ENCODE measurements at regions not wholly inside any gene's neighbourhood (a gene's known extent, or its start where the extent isn't known, plus 50 kb on each side); places are given as distances from the start of the nearest gene placed in this dataset.

DNA sequence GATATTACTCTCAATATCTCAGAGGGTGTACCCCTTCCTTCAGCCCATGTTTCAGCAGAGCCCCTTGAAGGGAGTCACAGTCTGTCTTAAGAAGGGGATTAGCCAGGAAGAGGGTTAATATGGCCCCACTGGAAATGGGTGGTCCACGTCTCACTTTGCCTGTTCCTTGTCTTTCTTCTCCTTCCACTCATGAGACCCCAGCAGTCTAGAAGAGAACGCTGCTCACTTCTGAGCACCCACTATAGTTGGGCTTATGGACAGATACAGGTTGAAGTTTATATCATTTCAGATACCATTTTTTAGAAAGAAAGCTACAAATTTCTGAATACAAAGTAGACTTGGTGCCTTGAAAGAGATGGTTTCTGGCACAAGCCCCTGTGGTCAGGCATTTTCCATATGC lies 139.3 kb upstream of the API5 start:
- TF ChIP-seq, protein P1, sequence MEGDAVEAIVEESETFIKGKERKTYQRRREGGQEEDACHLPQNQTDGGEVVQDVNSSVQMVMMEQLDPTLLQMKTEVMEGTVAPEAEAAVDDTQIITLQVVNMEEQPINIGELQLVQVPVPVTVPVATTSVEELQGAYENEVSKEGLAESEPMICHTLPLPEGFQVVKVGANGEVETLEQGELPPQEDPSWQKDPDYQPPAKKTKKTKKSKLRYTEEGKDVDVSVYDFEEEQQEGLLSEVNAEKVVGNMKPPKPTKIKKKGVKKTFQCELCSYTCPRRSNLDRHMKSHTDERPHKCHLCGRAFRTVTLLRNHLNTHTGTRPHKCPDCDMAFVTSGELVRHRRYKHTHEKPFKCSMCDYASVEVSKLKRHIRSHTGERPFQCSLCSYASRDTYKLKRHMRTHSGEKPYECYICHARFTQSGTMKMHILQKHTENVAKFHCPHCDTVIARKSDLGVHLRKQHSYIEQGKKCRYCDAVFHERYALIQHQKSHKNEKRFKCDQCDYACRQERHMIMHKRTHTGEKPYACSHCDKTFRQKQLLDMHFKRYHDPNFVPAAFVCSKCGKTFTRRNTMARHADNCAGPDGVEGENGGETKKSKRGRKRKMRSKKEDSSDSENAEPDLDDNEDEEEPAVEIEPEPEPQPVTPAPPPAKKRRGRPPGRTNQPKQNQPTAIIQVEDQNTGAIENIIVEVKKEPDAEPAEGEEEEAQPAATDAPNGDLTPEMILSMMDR (conservative IDR thresholded peaks at IDR 0.05 in 1 of 2, IDR thresholded peaks at IDR 0.05 in 1 of 2; ENCODE audit: low read depth in 1 of 2, low read length in 2 of 2), result no peak
- TF ChIP-seq EZH2 (IDR thresholded peaks at IDR 0.05; ENCODE audit: low read length, missing control alignments), result no peak
